OCI-LY7 (cell line): ENCODE measurements at regions not wholly inside any gene's neighbourhood (a gene's known extent, or its start where the extent isn't known, plus 50 kb on each side); places are given as distances from the start of the nearest gene placed in this dataset.

Source experiments
- BruUV-seq: library from RNA; stranded (reverse); fragments of 400-500 nt; replicated peaks from 2 replicates; lab custom pipeline; 2021; lab: Mats Ljungman, UMichigan
- CTCF ChIA-PET: fragments of 300-600 bp; sonication (Branson Sonifier 250); formaldehyde crosslinking; loops from one replicate; lab custom pipeline; 2022; ENCODE audit warnings: antibody characterized with exemption; ENCODE audit not compliant: unreplicated experiment; lab: Charles Lee
- POLR2A ChIA-PET: fragments of 300-600 bp; sonication (Branson Sonifier 250); formaldehyde crosslinking; loops from one replicate; lab custom pipeline; 2022; ENCODE audit warnings: antibody characterized with exemption; lab: Charles Lee
- DNase-seq: peaks from one replicate; pipeline ENCODE4 v3.0.0-alpha.2; 2015; ENCODE audit warnings: low spot score
- H2AFZ ChIP-seq: fragments of 200-600 bp; sonication (generic), shearing (Covaris generic); 2 replicates; pipeline ENCODE4 v1.6.1; 2014; ENCODE audit warnings: mild to moderate bottlenecking, antibody characterized with exemption, low read length, moderate library complexity
- H3K27ac ChIP-seq: fragments of 200-600 bp; sonication (generic); 2 replicates; pipeline ENCODE4 v1.5.1; 2014; ENCODE audit warnings: mixed run types, low read depth, mild to moderate bottlenecking, moderate library complexity, low read length, inconsistent platforms; ENCODE audit not compliant: poor library complexity, severe bottlenecking
- H3K36me3 ChIP-seq: fragments of 200-600 bp; sonication (generic); 2 replicates; pipeline ENCODE4 v1.6.1; 2014; ENCODE audit warnings: mild to moderate bottlenecking, antibody characterized with exemption, low read length, moderate library complexity, mixed read lengths; ENCODE audit not compliant: insufficient read depth
- H3K4me1 ChIP-seq: fragments of 200-600 bp; sonication (generic); 2 replicates; pipeline ENCODE4 v1.5.1; 2014; ENCODE audit warnings: mild to moderate bottlenecking, low read length; ENCODE audit not compliant: insufficient read depth, poor library complexity, severe bottlenecking
- H3K4me2 ChIP-seq: fragments of 200-600 bp; sonication (generic); 2 replicates; pipeline ENCODE4 v1.6.1; 2014; ENCODE audit warnings: mild to moderate bottlenecking, low read length
- H3K4me3 ChIP-seq: fragments of 200-600 bp; sonication (generic); 2 replicates; pipeline ENCODE4 v1.5.1; 2014; ENCODE audit warnings: mild to moderate bottlenecking, low read depth, low read length; ENCODE audit not compliant: poor library complexity, severe bottlenecking
- H3K79me2 ChIP-seq: fragments of 200-600 bp; sonication (generic); 2 replicates; pipeline ENCODE4 v1.6.1; 2016; ENCODE audit warnings: low read depth, mild to moderate bottlenecking, low read length, moderate library complexity, mixed read lengths; ENCODE audit not compliant: insufficient read depth
- H3K9me2 ChIP-seq: fragments of 200-600 bp; sonication (generic); 2 replicates; pipeline ENCODE4 v1.6.1; 2016; ENCODE audit warnings: mild to moderate bottlenecking, low read length, mixed read lengths; ENCODE audit not compliant: insufficient read depth
- H3K9me3 ChIP-seq: fragments of 200-600 bp; sonication (generic); 2 replicates; pipeline ENCODE4 v1.6.1; 2014; ENCODE audit warnings: mild to moderate bottlenecking, mixed run types, low read length, mixed read lengths
- H4K20me1 ChIP-seq: fragments of 200-600 bp; sonication (generic); 2 replicates; pipeline ENCODE4 v1.6.1; 2014; ENCODE audit warnings: mild to moderate bottlenecking, antibody characterized with exemption, low read length, moderate library complexity, mixed read lengths; ENCODE audit not compliant: insufficient read depth
- EZH2phosphoT487 ChIP-seq: fragments of 200-600 bp; sonication (generic); IDR thresholded peaks from 2 replicates; pipeline ENCODE4 v1.6.1; 2018; ENCODE audit warnings: low read depth, borderline replicate concordance, mild to moderate bottlenecking, mixed run types, antibody characterized with exemption, low read length, moderate library complexity, mixed read lengths
- intact Hi-C: fragments of 100-400 bp; cut with micrococcal nuclease; formaldehyde crosslinking; loops from one replicate; pipeline ENCODE4 v1.10.0; 2022; ENCODE audit not compliant: unreplicated experiment
- TF ChIP-seq, protein P1 (sequence below): fragments of 200-600 bp; sonication (generic); conservative IDR thresholded peaks from 2 replicates; pipeline ENCODE4 v1.5.1; 2014; ENCODE audit warnings: mild to moderate bottlenecking, antibody characterized with exemption, low read length, moderate library complexity, mixed read lengths

DNA sequence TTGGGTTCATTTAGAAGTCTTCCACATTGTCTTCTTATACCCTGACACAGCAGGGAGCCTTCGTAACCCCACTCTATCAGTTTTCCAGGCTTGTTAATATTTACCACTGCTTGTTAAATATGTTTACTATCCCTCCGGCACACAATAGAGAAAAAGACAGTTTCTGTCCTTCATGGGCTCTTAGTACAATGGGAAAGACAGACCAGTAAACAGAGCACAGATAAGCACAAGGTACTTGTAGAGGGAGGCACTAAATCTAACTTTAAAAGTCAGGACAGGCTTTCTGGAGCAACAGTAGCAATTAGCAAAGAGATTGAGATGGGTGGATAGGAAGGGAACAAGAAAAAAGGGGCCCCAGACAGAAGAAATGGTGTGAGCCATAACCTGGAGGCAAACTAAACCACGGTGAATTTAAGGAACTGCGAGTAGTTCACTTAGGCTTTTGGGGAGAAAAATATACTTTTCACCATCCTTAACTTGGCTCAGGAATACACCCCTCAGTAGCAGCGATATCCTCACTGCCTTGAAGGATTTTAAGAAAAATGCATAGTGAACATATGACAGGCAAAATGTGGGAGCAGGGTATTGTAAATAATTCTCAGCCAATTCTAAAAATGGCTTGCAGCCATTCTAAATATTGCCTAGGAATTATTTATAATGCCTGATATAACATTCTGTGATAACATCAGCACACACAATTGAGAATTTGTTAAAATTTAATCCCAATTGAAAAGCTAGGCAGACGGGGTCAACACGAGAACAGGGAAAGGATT, 383.7 kb downstream of the CDH2 start:
- Histone ChIP-seq H3K9me2 (no peaks in the 10 kb centered on the region), H3K4me1 (no peaks in the 10 kb centered on the region), H4K20me1 (no peaks in the 10 kb centered on the region), H3K4me3 (no peak overlapping the region), H3K79me2 (no peaks in the 10 kb centered on the region), H2AFZ (no peak overlapping the region), H3K36me3 (no peaks in the 10 kb centered on the region), H3K27ac (no peak overlapping the region), H3K9me3 (no peaks in the 10 kb centered on the region), H3K4me2 (no peak overlapping the region)
- DNase-seq = no peak
- TF ChIP-seq EZH2phosphoT487 = no peak
- TF ChIP-seq, protein P1, sequence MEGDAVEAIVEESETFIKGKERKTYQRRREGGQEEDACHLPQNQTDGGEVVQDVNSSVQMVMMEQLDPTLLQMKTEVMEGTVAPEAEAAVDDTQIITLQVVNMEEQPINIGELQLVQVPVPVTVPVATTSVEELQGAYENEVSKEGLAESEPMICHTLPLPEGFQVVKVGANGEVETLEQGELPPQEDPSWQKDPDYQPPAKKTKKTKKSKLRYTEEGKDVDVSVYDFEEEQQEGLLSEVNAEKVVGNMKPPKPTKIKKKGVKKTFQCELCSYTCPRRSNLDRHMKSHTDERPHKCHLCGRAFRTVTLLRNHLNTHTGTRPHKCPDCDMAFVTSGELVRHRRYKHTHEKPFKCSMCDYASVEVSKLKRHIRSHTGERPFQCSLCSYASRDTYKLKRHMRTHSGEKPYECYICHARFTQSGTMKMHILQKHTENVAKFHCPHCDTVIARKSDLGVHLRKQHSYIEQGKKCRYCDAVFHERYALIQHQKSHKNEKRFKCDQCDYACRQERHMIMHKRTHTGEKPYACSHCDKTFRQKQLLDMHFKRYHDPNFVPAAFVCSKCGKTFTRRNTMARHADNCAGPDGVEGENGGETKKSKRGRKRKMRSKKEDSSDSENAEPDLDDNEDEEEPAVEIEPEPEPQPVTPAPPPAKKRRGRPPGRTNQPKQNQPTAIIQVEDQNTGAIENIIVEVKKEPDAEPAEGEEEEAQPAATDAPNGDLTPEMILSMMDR = no peak
- POLR2A ChIA-PET = interaction anchor here (1.1 kb wide), 1 partner anchor 13 kb away, joined by 4 read pairs; no protein-coding TSS in a partner anchor
- CTCF ChIA-PET = no interaction called here
- intact Hi-C loops = no loop called here
- BruUV-seq = no TSS peak

DNA sequence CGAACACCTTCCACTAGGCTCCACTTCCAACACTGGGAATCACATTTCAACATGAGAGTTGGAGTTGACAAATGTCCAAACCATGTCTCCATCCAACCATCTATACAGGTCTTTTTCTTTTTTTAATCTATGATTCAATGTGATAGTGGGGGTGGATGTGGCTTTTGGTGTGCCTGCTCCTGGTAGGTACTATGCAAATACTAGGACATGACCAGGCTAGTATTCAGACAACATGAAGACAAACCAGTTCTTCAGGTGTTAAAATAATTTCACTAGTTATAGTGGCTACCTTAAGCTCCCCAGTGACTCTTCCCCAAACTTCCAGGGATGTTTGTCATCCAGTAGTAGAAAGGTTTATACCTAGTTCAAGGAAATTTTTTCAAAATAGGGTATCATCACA, 387.5 kb downstream of the CDH2 start:
- no peaks in the 10 kb centered on the region for H3K79me2 ChIP-seq
- no peaks in the 10 kb centered on the region for H3K9me3 ChIP-seq
- H4K20me1 ChIP-seq = no peaks in the 10 kb centered on the region
- no peak overlapping the region for H3K27ac ChIP-seq
- no peaks in the 10 kb centered on the region for H3K9me2 ChIP-seq
- TF ChIP-seq, protein P1 = no peak
- TF ChIP-seq EZH2phosphoT487 = no peak
- no peak for DNase-seq
- H2AFZ ChIP-seq = no peak overlapping the region
- no TSS peak for BruUV-seq
- POLR2A ChIA-PET = interaction anchor here (1.3 kb wide), 1 partner anchor 8 kb away, joined by 4 read pairs; no protein-coding TSS in a partner anchor
- no peak overlapping the region for H3K4me3 ChIP-seq
- intact Hi-C loops = no loop called here
- no peak overlapping the region for H3K4me2 ChIP-seq
- H3K36me3 ChIP-seq = no peaks in the 10 kb centered on the region
- H3K4me1 ChIP-seq = no peaks in the 10 kb centered on the region
- CTCF ChIA-PET = no interaction called here

DNA sequence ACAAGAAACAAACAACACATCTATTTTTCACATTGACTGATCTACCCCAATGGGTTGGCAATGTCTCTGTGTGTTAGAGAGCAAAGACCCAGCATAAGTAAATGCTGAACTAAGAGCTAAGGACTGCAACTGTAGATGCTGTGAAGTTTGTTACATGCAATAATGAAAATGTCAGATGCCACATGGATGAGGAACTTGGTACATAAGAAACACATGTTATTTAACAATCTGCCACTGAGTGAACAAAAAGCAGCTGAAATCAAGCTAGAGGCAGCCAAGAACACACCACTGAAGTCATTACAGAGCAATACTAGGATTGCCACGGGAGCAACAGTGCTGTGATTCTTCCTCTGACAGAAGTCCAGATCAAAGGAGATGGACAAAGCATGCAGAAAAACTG, 389.4 kb downstream of the CDH2 start:
- Histone ChIP-seq H3K4me1 (no peaks in the 10 kb centered on the region), H3K4me2 (no peak overlapping the region), H3K36me3 (no peaks in the 10 kb centered on the region), H3K79me2 (no peaks in the 10 kb centered on the region), H3K9me2 (no peaks in the 10 kb centered on the region), H3K9me3 (no peaks in the 10 kb centered on the region), H3K27ac (no peak overlapping the region), H2AFZ (no peak overlapping the region), H4K20me1 (no peaks in the 10 kb centered on the region), H3K4me3 (no peak overlapping the region)
- TF ChIP-seq, protein P1 = no peak
- no peak for TF ChIP-seq EZH2phosphoT487
- intact Hi-C loops = no loop called here
- ChIA-PET POLR2A (no interaction called here), CTCF (no interaction called here)
- BruUV-seq = no TSS peak
- no peak for DNase-seq
